Heart left ventricle (tissue), 13 donors: ENCODE measurements at regions not wholly inside any gene's neighbourhood (a gene's known extent, or its start where the extent isn't known, plus 50 kb on each side); places are given as distances from the start of the nearest gene placed in this dataset.

ENCODE experiments used
- CTCF ChIP-seq, 12 donors: fragments of 200-600 bp; sonication (generic) in 4 of 12; IDR thresholded peaks; one replicate each; pipeline versions ENCODE4 v1.5.0 to v1.8.0; 2018 to 2022; ENCODE audit warnings: antibody characterized with exemption in 12 of 12, mild to moderate bottlenecking in 5 of 12
- POLR2A ChIP-seq, 2 donors: fragments of 450-650 bp; IDR thresholded peaks; one replicate each; pipeline ENCODE4 v1.6.1; 2017; ENCODE audit warnings: antibody characterized with exemption in 2 of 2, mild to moderate bottlenecking in 2 of 2, moderate library complexity in 2 of 2
- donor health status: ischemic (EF 13 %, LVEDD 7.1; RV severe dilation, severe dysfunction).
- donor health status: DM: no; HTN: yes; CAD: no.
- donor health status: DM: no; HTN: no; CAD: no.
- donor health status: ischemic (EF 25% LVEDD 6.9; RV normal size, moderate dysfunction).
- donor health status: ischemic (EF 25% LVEDD 5.7; RV mildly dilated, moderate dysfunction).
- donor health status: ischemic (EF 35%, LVEDD 5.7; RV mildly dilated, moderate dysfunction).
- donor health status: nonischemic (EF 11% LVEDD 7.7; RV severe dilation, severe dysfunction).
- donor health status: DM: yes; HTN: yes; CAD: no.
- donor health status: PGD.
- donor health status: ischemic (EF 29% LVEDD 5.4; RV normal size, mild dysfunction).
- donor health status: nonischemic (EF 23%, LVEDD 6.1; RV moderate dilation, normal function).

- TF ChIP-seq POLR2A (IDR thresholded peaks at IDR 0.05) (no peak), CTCF (IDR thresholded peaks at IDR 0.05) (no peak)
Measured at GRCh38 chr10:112092519-112092918, 91.0 kb downstream of the GPAM start.
